Esophagus squamous epithelium (tissue), 4 donors: ENCODE measurements at regions not wholly inside any gene's neighbourhood (a gene's known extent, or its start where the extent isn't known, plus 50 kb on each side); places are given as distances from the start of the nearest gene placed in this dataset.

ENCODE experiments used
- POLR2A ChIP-seq, 4 donors: fragments of 450-650 bp; IDR thresholded peaks; one replicate each; pipeline ENCODE4 v1.6.1; 2017; ENCODE audit warnings: antibody characterized with exemption in 4 of 4, mild to moderate bottlenecking in 4 of 4, moderate library complexity in 3 of 4
- TF ChIP-seq, protein P1 (sequence below), 6 experiments: fragments of 450-650 bp in 4 of 6; fragments of 200-600 bp in 2 of 6; sonication (generic) in 2 of 6; IDR thresholded peaks; one replicate each; pipeline ENCODE4 v1.5.1; 2016 to 2019; ENCODE audit warnings: antibody characterized with exemption in 6 of 6, mild to moderate bottlenecking in 4 of 6, moderate library complexity in 4 of 6

DNA sequence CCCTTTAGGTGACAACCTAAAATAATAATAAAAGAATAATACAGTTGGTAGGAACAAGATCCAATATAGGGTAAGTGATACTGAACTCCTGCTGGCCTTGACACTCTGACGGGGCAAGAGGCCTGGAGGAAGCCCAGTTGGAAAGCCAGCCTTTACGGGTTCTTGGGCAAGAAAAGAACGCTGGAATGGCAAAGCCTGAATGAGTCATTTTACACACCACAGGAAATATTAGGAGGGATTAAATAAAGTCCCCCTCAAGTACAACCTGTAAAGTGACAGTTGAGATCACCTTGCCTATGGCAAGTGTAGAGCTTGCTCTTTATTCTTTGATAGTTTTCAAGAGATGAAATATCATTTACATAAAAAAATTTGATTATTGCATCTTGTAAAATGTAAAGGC lies 244.5 kb upstream of the TLL1 start:
- TF ChIP-seq POLR2A (IDR thresholded peaks at IDR 0.05), result no peak
- TF ChIP-seq, protein P1, sequence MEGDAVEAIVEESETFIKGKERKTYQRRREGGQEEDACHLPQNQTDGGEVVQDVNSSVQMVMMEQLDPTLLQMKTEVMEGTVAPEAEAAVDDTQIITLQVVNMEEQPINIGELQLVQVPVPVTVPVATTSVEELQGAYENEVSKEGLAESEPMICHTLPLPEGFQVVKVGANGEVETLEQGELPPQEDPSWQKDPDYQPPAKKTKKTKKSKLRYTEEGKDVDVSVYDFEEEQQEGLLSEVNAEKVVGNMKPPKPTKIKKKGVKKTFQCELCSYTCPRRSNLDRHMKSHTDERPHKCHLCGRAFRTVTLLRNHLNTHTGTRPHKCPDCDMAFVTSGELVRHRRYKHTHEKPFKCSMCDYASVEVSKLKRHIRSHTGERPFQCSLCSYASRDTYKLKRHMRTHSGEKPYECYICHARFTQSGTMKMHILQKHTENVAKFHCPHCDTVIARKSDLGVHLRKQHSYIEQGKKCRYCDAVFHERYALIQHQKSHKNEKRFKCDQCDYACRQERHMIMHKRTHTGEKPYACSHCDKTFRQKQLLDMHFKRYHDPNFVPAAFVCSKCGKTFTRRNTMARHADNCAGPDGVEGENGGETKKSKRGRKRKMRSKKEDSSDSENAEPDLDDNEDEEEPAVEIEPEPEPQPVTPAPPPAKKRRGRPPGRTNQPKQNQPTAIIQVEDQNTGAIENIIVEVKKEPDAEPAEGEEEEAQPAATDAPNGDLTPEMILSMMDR (IDR thresholded peaks at IDR 0.05), result no peak
